NOMO-1 treated with DMSO at 0.1 percent for 48 hours (cell line): ENCODE measurements at regions not wholly inside any gene's neighbourhood (a gene's known extent, or its start where the extent isn't known, plus 50 kb on each side); places are given as distances from the start of the nearest gene placed in this dataset.

Experiments
- DNase-seq: peaks from one replicate; lab custom pipeline; 2025; ENCODE audit not compliant: unreplicated experiment; lab: John Stamatoyannopoulos, UW

DNA sequence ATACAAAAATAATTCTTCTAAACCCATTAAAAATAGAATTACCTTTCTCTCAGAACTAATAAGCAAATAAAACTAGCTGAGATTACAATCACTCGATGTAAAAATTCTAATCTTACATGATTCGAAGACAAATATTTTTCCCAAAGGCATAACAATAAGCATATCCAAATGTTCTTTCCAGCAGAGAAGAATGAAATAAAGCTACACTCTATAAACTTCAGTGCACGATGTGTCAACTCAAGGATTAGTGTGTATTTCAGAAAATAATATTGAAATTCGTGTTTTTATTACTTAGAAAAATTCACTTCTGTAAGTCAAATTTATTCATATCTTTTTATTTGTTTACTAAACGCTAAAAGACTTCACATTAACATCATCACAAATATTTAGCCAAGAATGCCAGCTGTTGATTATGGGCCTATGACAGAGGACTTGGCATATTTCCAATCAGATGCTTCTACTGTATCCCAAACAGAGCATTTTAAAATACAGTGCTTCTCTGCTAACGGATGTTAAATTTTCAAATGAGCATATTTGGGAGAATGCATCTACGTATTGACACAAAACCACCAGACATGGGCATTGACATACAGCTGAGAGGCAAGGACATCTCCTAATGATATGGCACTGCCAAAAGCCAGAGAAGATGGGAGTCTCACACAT lies 54.7 kb upstream of the PDE7B start:
- no peak for DNase-seq

DNA sequence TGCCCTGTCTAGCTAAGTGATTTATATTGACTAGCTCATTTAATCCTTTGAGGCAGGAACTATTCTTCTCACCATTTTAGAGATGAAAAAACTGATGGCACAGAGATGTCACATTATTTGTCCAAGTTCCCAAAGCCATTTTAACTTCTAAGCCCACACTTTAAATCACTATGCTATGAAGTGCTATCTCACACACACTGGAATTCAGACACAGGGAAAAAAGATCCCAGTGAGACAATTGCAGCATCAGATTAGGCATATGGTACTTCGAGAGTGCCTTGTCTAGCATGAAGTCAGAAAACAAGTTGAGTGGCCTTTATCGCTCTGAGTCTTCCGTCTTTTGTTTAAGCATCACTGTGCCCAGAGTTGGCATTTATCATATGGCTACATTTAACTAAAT lies 54.1 kb upstream of the PDE7B start:
- no peak for DNase-seq

DNA sequence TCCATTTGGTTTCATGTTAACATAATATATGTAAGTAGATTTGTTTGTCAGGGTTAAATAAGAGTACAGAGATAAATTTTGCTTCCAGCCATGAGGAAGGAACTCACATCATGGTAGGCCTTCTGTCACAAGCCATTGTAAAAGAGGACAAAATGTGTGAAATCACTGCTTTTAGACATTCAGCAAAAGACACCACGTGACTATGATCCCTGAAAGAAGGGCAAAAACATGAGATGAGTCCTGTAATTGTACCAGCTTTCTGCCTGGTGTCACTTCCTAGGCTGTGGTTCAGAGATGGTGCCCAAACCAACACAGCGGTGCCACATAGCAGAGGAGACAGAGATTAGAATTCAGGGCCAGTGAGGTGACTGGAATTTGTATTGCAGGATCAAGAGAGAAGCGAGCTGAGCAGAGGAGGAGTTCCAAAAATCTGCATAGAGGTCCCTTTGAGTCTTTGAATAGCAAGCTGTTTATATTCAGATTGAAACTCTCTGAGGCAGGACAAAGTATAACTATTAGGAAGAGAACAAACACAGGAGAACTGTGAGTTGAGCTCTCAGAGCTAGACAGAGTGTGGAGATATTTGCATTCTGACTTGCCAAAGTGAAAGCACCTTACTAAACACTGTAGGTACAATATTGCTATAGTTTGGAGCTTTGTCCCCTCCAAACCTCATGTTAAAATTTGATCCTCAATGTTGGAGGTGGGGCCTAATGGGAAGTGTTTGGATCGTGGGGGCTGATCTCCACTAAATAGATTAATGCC lies 52.6 kb upstream of the PDE7B start:
- DNase-seq, result no peak
